ENCODE measurements at regions not wholly inside any gene's neighbourhood (a gene's known extent, or its start where the extent isn't known, plus 50 kb on each side); places are given as distances from the start of the nearest gene placed in this dataset.

DNA sequence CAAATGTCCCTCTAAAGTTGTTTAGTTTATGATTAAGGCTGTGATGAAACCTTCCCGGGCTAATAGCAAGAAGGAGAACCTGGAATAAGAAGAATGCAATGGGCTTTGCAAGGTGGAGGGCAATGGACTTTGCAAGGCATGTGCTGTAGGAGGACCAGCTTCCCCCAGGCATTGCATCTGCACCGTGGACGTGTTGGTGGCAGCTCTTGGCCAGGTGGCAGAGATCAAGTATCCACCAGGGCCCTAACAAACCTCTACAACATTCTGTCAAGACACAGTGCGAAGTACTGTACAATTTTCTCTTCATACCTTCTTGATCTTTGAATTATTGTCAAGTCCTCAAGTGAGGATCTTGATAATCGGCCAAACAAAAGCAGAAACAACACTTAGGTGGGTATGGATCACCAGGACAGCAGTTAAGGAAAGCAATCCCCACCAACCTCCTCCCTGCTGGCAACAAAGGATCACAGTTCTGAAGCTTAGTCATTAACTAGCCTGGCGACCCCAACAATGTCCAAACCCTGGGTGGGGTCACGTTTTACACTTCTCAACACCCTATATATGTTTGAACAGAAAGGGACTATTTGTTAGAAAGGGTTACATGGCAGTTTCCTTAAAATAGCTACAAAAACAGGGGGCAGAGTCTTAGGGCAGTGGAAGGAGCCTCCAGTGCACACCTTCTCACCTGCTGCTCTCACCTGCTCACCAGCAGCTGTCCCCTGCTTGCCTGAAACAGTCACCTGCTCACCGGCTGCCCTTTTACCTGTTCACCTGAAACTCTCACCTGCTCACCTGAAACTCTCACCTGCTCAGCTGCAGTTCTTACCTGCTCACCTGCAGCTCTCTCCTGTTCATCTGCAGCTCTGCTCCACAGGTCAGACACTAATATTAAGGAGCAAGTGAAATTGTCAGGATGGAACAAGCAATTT lies 137.9 kb upstream of the LIPC start:
- peaks cover 21% of the 10 kb centered on the region for H3K9me3 ChIP-seq (replicated peaks)
- TF ChIP-seq, protein P1, sequence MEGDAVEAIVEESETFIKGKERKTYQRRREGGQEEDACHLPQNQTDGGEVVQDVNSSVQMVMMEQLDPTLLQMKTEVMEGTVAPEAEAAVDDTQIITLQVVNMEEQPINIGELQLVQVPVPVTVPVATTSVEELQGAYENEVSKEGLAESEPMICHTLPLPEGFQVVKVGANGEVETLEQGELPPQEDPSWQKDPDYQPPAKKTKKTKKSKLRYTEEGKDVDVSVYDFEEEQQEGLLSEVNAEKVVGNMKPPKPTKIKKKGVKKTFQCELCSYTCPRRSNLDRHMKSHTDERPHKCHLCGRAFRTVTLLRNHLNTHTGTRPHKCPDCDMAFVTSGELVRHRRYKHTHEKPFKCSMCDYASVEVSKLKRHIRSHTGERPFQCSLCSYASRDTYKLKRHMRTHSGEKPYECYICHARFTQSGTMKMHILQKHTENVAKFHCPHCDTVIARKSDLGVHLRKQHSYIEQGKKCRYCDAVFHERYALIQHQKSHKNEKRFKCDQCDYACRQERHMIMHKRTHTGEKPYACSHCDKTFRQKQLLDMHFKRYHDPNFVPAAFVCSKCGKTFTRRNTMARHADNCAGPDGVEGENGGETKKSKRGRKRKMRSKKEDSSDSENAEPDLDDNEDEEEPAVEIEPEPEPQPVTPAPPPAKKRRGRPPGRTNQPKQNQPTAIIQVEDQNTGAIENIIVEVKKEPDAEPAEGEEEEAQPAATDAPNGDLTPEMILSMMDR (IDR thresholded peaks at IDR 0.05; ENCODE audit: borderline replicate concordance), result no peak
- DNase-seq, result no peak

GRCh38 chr15:58294681-58295254 lies 137.0 kb upstream of the LIPC start:
- TF ChIP-seq, protein P1 (IDR thresholded peaks at IDR 0.05; ENCODE audit: borderline replicate concordance), result no peak
- Histone ChIP-seq H3K36me3 (no peaks in the 10 kb centered on the region), H3K27me3 (ENCODE audit: low read depth) (no peaks in the 10 kb centered on the region), H3K9me3 (replicated peaks) (peaks cover 21% of the 10 kb centered on the region), H3K4me1 (peaks cover 5% of the 10 kb centered on the region), H3K27ac (replicated peaks) (no peak overlapping the region), H3K4me3 (no peak overlapping the region)
- intact Hi-C loops (cut with micrococcal nuclease), result no loop called here
- no peak for DNase-seq

More for the DNA sequence above, 137.9 kb upstream of the LIPC start:
- Histone ChIP-seq H3K36me3 (no peaks in the 10 kb centered on the region), H3K4me3 (no peak overlapping the region), H3K27ac (replicated peaks) (no peak overlapping the region), H3K27me3 (ENCODE audit: low read depth) (no peaks in the 10 kb centered on the region), H3K4me1 (peaks cover 5% of the 10 kb centered on the region)
- intact Hi-C loops (cut with micrococcal nuclease), result no loop called here

DNA sequence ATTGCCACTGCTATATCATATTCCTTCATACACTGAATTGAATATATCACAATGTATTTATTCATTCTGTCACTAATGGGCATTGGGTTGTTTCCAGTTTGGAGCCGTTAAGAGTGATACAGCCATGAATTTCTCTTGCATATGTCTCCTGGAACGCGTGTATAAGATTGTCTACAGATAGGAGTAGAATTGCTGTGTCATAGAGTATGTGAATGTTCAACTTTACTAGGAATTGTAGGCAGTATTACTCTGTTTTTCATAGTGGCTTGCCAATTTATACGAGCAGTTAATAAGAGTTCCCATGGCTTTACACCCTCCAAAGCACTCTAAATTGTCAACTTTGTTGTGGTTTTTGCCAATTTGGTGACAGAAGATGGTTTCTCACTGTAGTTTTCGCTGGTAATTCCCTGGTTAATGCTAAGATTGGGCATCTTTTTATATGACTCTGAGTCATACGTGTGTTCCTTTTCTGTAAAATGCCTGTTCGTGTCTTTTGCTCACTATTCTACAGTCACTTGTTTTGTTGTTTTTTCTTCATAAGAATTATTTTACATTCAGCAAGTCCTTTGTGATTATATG lies 136.1 kb upstream of the LIPC start:
- Histone ChIP-seq H3K4me1 (peaks cover 5% of the 10 kb centered on the region), H3K9me3 (replicated peaks) (peaks cover 21% of the 10 kb centered on the region), H3K36me3 (no peaks in the 10 kb centered on the region), H3K4me3 (no peak overlapping the region), H3K27me3 (ENCODE audit: low read depth) (no peaks in the 10 kb centered on the region), H3K27ac (replicated peaks) (no peak overlapping the region)
- TF ChIP-seq, protein P1 (IDR thresholded peaks at IDR 0.05; ENCODE audit: borderline replicate concordance), result no peak
- DNase-seq, result no peak
- intact Hi-C loops (cut with micrococcal nuclease), result no loop called here

DNA sequence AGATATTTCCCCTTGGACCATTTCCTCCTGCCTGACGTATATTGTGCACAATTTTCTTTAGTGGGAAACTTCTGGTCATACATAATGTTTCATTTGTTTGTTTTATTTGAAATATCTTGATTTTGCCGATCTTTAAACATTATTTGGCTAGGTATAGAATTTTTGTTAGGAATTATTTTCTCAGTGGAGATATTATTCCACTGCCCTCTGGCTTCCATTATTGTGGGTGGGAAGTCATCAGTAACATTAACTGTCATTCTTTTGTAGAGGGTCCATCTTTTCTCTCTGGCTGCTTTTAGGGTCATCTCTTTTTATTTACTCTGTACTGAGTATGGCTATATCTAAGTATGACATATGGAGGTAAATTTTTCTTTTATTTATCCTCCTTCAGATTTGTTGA lies 135.5 kb upstream of the LIPC start:
- Histone ChIP-seq H3K4me1 (peaks cover 5% of the 10 kb centered on the region), H3K27me3 (ENCODE audit: low read depth) (no peaks in the 10 kb centered on the region), H3K36me3 (no peaks in the 10 kb centered on the region), H3K4me3 (no peak overlapping the region), H3K9me3 (replicated peaks) (peaks cover 21% of the 10 kb centered on the region), H3K27ac (replicated peaks) (no peak overlapping the region)
- DNase-seq, result no peak
- TF ChIP-seq, protein P1 (IDR thresholded peaks at IDR 0.05; ENCODE audit: borderline replicate concordance), result no peak
- intact Hi-C loops (cut with micrococcal nuclease), result no loop called here

DNA sequence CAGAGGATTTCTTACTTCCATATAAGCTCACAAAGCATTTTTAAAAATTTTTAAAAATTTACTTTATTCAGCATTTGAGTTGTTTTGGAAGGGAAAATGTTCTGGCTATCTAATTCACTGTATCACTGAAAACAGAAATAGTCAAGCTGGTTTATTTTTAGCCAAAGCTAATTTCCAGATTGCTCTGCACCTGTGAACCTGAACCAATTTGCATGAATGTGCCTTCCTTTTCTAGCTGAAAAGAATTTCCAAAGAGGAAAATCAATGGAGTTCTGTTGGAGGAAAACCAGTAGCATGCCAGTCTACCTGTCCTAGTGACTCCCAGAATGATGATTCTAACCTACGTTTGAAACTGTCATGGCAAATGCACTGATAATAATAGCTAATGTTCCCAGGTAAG lies 134.2 kb upstream of the LIPC start:
- DNase-seq, result no peak
- TF ChIP-seq, protein P1 (IDR thresholded peaks at IDR 0.05; ENCODE audit: borderline replicate concordance), result no peak
- Histone ChIP-seq H3K27ac (replicated peaks) (no peak overlapping the region), H3K36me3 (no peaks in the 10 kb centered on the region), H3K27me3 (ENCODE audit: low read depth) (no peaks in the 10 kb centered on the region), H3K9me3 (replicated peaks) (peaks cover 11% of the 10 kb centered on the region), H3K4me3 (no peak overlapping the region), H3K4me1 (peaks cover 5% of the 10 kb centered on the region)
- intact Hi-C loops (cut with micrococcal nuclease), result no loop called here
